ENCODE measurements at regions not wholly inside any gene's neighbourhood (a gene's known extent, or its start where the extent isn't known, plus 50 kb on each side); places are given as distances from the start of the nearest gene placed in this dataset.

DNA sequence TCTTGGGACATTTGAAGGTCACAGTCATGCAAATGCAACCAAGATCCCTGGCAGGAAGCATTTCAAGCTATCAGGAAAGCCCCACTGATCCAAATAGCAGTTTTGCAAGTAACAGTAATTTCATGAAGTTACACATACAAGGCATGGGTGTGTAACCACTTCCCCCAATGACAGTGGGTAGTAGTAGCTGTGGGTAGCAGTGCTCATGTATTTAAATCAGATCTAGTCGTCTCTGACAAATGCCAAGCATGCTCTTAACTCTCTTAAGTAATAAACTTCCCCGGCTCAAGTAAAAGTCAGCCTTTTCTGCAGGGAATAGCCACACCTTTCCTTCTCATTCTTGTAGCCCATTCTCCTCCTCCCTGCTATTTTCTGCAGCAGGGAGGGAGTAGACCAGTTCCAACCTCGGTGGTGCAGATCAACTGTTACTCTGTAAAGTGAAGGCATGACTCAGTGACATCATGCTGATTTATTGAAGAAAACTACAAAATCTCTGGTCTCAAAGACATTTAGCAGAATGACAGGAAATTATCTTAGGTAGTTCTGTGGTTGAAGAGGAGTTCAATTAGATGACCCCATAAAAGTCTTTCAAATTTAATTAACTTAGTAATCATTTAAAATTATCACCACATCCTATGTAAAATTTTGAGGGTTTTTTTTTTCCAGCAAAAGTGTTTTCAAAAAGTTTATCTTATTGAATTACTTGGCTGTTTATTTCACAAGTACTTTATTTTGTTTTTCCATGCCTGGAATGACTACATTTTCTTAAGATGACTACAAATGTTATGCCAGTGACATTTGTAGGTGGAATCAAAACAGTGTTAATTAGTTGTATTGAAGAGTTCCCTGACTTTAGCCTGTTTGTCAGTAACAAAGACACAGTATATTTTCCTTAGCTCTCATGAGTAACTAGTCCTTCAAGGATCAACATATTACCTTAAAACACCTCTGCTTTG lies 568.3 kb downstream of the INHBA start:
- Mint-ChIP-seq H3K4me1 (no peaks in the 10 kb centered on the region), H3K27me3 (ENCODE audit: low read depth in 2 of 2) (no peaks in the 10 kb centered on the region), H3K9me3 (peaks cover 2 to 6% of the 10 kb centered on the region in 2 donors), H3K4me3 (no peak overlapping the region), H3K27ac (no peak overlapping the region), H3K36me3 (no peaks in the 10 kb centered on the region)
- Histone ChIP-seq H3K27ac (ENCODE audit: low read length) (no peak overlapping the region), H3K27me3 (ENCODE audit: control insufficient read depth, insufficient read depth, low read length) (no peaks in the 10 kb centered on the region), H3K36me3 (ENCODE audit: control insufficient read depth, insufficient read depth, low read length) (no peaks in the 10 kb centered on the region), H3K4me3 (ENCODE audit: low read length) (no peak overlapping the region), H3K9me3 (ENCODE audit: control insufficient read depth, insufficient read depth, low read length) (peaks cover 3% of the 10 kb centered on the region), H3K4me1 (ENCODE audit: control insufficient read depth, insufficient read depth, low read length) (no peaks in the 10 kb centered on the region)
- TF ChIP-seq, protein P1, sequence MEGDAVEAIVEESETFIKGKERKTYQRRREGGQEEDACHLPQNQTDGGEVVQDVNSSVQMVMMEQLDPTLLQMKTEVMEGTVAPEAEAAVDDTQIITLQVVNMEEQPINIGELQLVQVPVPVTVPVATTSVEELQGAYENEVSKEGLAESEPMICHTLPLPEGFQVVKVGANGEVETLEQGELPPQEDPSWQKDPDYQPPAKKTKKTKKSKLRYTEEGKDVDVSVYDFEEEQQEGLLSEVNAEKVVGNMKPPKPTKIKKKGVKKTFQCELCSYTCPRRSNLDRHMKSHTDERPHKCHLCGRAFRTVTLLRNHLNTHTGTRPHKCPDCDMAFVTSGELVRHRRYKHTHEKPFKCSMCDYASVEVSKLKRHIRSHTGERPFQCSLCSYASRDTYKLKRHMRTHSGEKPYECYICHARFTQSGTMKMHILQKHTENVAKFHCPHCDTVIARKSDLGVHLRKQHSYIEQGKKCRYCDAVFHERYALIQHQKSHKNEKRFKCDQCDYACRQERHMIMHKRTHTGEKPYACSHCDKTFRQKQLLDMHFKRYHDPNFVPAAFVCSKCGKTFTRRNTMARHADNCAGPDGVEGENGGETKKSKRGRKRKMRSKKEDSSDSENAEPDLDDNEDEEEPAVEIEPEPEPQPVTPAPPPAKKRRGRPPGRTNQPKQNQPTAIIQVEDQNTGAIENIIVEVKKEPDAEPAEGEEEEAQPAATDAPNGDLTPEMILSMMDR (IDR thresholded peaks at IDR 0.05) = no peak
- 39% methylated on average over 3 of the region's 3 CpGs for WGBS (ENCODE audit: insufficient coverage)
- DNase-seq (no peak), ATAC-seq (peak in 1 of 3 donors; percentile 37)
- intact Hi-C loops (cut with micrococcal nuclease) = no loop called here

DNA sequence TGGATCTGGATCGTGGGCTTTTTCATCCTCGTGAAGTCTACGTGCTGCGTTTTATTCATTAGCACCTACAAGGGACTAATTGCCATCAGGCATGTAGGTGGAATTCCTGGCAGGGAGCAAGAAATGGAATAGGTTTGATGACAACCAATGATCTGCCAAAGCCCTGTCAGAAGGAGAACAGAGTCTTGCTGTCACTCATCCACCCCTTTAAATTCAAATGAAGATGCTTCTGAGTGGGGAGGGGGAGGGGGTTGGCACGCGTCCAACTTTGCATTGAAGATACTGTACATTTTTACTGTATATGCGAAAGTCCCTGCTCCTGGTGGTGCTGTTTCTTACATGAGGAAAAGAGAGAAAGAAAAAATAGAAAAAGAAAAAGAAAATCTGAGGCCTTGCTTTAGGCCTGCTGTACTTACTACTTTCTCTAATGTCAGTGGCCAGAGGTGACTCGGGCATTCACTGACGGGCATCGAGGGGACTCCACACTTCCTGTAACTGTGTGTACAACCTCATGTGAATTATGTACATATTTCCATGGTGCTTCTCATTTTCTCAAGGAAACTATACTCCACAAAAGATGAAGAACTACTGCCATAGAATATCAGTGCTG lies 569.1 kb downstream of the INHBA start:
- Mint-ChIP-seq H3K27ac (no peak overlapping the region), H3K36me3 (no peaks in the 10 kb centered on the region), H3K4me1 (no peaks in the 10 kb centered on the region), H3K9me3 (peaks cover 0 to 5% of the 10 kb centered on the region in 2 donors), H3K4me3 (no peak overlapping the region), H3K27me3 (ENCODE audit: low read depth in 2 of 2) (no peaks in the 10 kb centered on the region)
- TF ChIP-seq, protein P1 (IDR thresholded peaks at IDR 0.05) = no peak
- Histone ChIP-seq H3K27me3 (ENCODE audit: control insufficient read depth, insufficient read depth, low read length) (no peaks in the 10 kb centered on the region), H3K4me3 (ENCODE audit: low read length) (no peak overlapping the region), H3K4me1 (ENCODE audit: control insufficient read depth, insufficient read depth, low read length) (no peaks in the 10 kb centered on the region), H3K36me3 (ENCODE audit: control insufficient read depth, insufficient read depth, low read length) (no peaks in the 10 kb centered on the region), H3K9me3 (ENCODE audit: control insufficient read depth, insufficient read depth, low read length) (peaks cover 3% of the 10 kb centered on the region), H3K27ac (ENCODE audit: low read length) (no peak overlapping the region)
- 74% methylated on average over 10 of the region's 10 CpGs for WGBS (ENCODE audit: insufficient coverage)
- intact Hi-C loops (cut with micrococcal nuclease) = no loop called here
- DNase-seq = no peak
- ATAC-seq = no peak

DNA sequence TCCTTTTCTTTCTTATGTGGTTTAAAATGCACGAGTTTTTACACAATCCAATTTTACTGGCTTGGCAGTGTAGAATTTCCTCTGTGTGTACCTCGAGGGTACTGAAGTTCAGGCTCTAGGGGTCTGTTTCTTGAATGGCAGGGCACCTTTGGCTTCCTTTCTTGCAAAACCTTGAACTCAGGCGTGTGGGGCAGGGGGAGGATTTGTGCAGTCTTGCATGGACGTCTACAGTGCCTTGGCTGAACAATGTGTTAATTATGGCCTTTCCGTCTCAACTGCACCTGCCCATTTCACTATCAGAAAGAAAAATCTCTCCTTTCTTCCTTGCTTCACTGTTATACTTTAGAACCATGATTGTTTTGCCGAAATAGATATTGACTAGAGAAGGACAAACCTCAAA lies 570.9 kb downstream of the INHBA start:
- Mint-ChIP-seq H3K4me1 (no peaks in the 10 kb centered on the region), H3K4me3 (no peak overlapping the region), H3K27me3 (ENCODE audit: low read depth in 2 of 2) (no peaks in the 10 kb centered on the region), H3K36me3 (no peaks in the 10 kb centered on the region), H3K27ac (no peak overlapping the region), H3K9me3 (peaks cover 0 to 2% of the 10 kb centered on the region in 2 donors)
- intact Hi-C loops (cut with micrococcal nuclease) = no loop called here
- no peak overlapping the region for H3K4me3 ChIP-seq (ENCODE audit: low read length)
- peaks cover 3% of the 10 kb centered on the region for H3K9me3 ChIP-seq (ENCODE audit: control insufficient read depth, insufficient read depth, low read length)
- no peak for ATAC-seq
- H3K36me3 ChIP-seq (ENCODE audit: control insufficient read depth, insufficient read depth, low read length) = no peaks in the 10 kb centered on the region
- H3K27ac ChIP-seq (ENCODE audit: low read length) = no peak overlapping the region
- 75% methylated on average over 5 of the region's 6 CpGs for WGBS (ENCODE audit: insufficient coverage)
- TF ChIP-seq, protein P1 (IDR thresholded peaks at IDR 0.05) = no peak
- no peak for DNase-seq
- H3K4me1 ChIP-seq (ENCODE audit: control insufficient read depth, insufficient read depth, low read length) = no peaks in the 10 kb centered on the region
- no peaks in the 10 kb centered on the region for H3K27me3 ChIP-seq (ENCODE audit: control insufficient read depth, insufficient read depth, low read length)

Measured in natural killer cell (primary cell).